ENCODE measurements at regions not wholly inside any gene's neighbourhood (a gene's known extent, or its start where the extent isn't known, plus 50 kb on each side); places are given as distances from the start of the nearest gene placed in this dataset.

- no peak overlapping the region for H3K9ac ChIP-seq (ENCODE audit: low read length)
- no peaks in the 10 kb centered on the region for H3K36me3 ChIP-seq (ENCODE audit: control insufficient read depth, insufficient read depth, low read length)
- H3K9me3 ChIP-seq (ENCODE audit: control insufficient read depth, insufficient read depth, low read depth, low read length): no peaks in the 10 kb centered on the region
- H3K27ac ChIP-seq (ENCODE audit: low read depth, low read length): no peak overlapping the region
- H3K4me1 ChIP-seq (ENCODE audit: control insufficient read depth, insufficient read depth, low read length): no peaks in the 10 kb centered on the region
- no peak overlapping the region for H3K4me3 ChIP-seq (ENCODE audit: low read depth, low read length)
- H3K27me3 ChIP-seq (ENCODE audit: control insufficient read depth, insufficient read depth, low read length): no peaks in the 10 kb centered on the region
Observed at GRCh38 chr7:28348636-28349035, 63.7 kb upstream of the CREB5 start.

DNA sequence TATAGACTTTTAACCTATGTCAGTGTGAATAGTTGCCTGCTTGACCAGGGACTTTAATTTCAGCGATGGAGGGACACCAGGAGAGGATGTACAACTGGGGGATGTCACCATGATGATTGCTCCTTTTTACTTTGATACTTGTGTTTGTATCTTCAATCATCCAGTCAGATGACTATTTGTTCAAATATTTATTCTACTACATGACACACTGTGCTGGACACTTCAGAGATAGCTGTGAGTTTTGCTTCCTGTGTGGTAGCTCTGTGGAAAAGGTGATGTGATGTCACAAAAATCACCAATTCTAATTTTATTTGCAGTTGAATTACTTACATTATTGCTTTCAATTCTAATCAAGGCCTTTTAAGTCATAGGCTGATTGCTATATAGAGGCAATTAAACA is 62.7 kb upstream of the CREB5 start:
- H3K4me3 ChIP-seq (ENCODE audit: low read depth, low read length): no peak overlapping the region
- H3K4me1 ChIP-seq (ENCODE audit: control insufficient read depth, insufficient read depth, low read length): no peaks in the 10 kb centered on the region
- H3K9ac ChIP-seq (ENCODE audit: low read length): no peak overlapping the region
- H3K36me3 ChIP-seq (ENCODE audit: control insufficient read depth, insufficient read depth, low read length): no peaks in the 10 kb centered on the region
- peaks cover 4% of the 10 kb centered on the region; the same call in 1 of the 2 replicates for H3K9me3 ChIP-seq (ENCODE audit: control insufficient read depth, insufficient read depth, low read depth, low read length)
- H3K27me3 ChIP-seq (ENCODE audit: control insufficient read depth, insufficient read depth, low read length): no peaks in the 10 kb centered on the region
- no peak overlapping the region for H3K27ac ChIP-seq (ENCODE audit: low read depth, low read length)

- no peaks in the 10 kb centered on the region for H3K36me3 ChIP-seq (ENCODE audit: control insufficient read depth, insufficient read depth, low read length)
- no peaks in the 10 kb centered on the region for H3K27me3 ChIP-seq (ENCODE audit: control insufficient read depth, insufficient read depth, low read length)
- peaks cover 2% of the 10 kb centered on the region; the same call in 1 of the 2 replicates for H3K4me1 ChIP-seq (ENCODE audit: control insufficient read depth, insufficient read depth, low read length)
- no peak overlapping the region for H3K4me3 ChIP-seq (ENCODE audit: low read depth, low read length)
- H3K9ac ChIP-seq (ENCODE audit: low read length): no peak overlapping the region
- H3K27ac ChIP-seq (ENCODE audit: low read depth, low read length): no peak overlapping the region
- H3K9me3 ChIP-seq (ENCODE audit: control insufficient read depth, insufficient read depth, low read depth, low read length): peaks cover 5% of the 10 kb centered on the region; the same call in 1 of the 2 replicates
Observed at GRCh38 chr7:28350662-28351061, 61.7 kb upstream of the CREB5 start.

DNA sequence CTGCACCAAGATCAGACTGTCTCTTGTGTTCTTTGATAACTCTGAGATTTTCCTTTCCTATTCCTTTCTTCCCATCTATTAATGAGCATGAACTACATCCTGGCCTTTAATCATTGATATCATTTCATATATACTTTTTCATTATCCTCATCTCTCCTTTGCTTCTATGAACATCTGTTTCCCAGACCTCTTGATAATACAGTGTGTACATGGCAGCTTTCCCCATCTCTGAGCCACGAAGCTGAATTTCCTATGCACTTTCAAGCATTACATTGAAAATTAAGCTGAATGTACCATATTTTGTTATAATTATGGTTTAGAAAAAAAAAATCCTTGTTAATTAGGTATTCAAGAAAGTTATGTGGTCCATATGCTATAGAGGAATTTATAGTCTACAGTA is 60.9 kb upstream of the CREB5 start:
- no peaks in the 10 kb centered on the region for H3K36me3 ChIP-seq (ENCODE audit: control insufficient read depth, insufficient read depth, low read length)
- H3K9ac ChIP-seq (ENCODE audit: low read length): no peak overlapping the region
- peaks cover 4% of the 10 kb centered on the region; the same call in 1 of the 2 replicates for H3K4me1 ChIP-seq (ENCODE audit: control insufficient read depth, insufficient read depth, low read length)
- H3K27me3 ChIP-seq (ENCODE audit: control insufficient read depth, insufficient read depth, low read length): no peaks in the 10 kb centered on the region
- H3K27ac ChIP-seq (ENCODE audit: low read depth, low read length): no peak overlapping the region
- H3K4me3 ChIP-seq (ENCODE audit: low read depth, low read length): no peak overlapping the region
- H3K9me3 ChIP-seq (ENCODE audit: control insufficient read depth, insufficient read depth, low read depth, low read length): peaks cover 5% of the 10 kb centered on the region; the same call in 1 of the 2 replicates

DNA sequence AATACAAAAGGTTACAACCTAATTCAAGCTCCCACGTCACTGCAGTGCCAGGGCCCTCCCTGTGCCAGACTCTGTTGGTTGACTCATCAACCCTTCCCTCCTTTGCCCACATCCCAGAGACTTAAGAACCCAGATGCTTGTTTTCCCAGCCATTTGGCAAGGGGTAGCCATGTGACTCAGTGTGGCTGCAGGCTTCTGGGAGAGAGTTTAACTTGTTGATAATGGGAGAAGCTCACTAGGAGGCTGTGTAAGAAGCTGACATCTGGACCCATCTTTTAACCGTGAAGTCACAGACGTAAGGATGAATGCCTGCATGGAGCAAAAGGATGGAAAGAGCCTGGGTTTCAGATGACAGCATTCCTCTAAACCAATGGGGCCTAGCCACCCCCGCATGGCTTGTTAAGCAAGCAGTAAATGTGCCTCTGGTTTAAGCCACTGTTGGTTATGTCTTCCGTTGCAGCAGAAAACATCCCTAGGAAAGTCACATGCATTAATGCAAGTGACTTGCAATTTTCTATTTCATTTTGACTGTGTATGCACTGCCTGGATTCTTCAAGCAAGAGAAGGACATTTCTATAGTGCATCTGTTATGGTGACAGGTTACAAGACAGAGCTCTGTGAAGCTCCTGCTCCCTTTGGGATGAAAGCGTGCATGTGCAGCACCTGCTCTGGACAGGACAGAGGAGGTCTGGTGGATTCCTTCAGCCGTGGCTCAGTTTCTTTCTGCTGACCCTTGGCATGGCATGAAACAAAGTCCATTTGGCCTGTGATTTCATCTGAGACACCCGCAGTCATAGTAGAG is 57.5 kb upstream of the CREB5 start:
- no peaks in the 10 kb centered on the region for H3K27me3 ChIP-seq (ENCODE audit: control insufficient read depth, insufficient read depth, low read length)
- H3K4me1 ChIP-seq (ENCODE audit: control insufficient read depth, insufficient read depth, low read length): peaks cover 22% of the 10 kb centered on the region
- no peak overlapping the region for H3K9ac ChIP-seq (ENCODE audit: low read length)
- H3K36me3 ChIP-seq (ENCODE audit: control insufficient read depth, insufficient read depth, low read length): no peaks in the 10 kb centered on the region
- H3K27ac ChIP-seq (ENCODE audit: low read depth, low read length): no peak overlapping the region
- peaks cover 5% of the 10 kb centered on the region; the same call in 1 of the 2 replicates for H3K9me3 ChIP-seq (ENCODE audit: control insufficient read depth, insufficient read depth, low read depth, low read length)
- no peak overlapping the region for H3K4me3 ChIP-seq (ENCODE audit: low read depth, low read length)

DNA sequence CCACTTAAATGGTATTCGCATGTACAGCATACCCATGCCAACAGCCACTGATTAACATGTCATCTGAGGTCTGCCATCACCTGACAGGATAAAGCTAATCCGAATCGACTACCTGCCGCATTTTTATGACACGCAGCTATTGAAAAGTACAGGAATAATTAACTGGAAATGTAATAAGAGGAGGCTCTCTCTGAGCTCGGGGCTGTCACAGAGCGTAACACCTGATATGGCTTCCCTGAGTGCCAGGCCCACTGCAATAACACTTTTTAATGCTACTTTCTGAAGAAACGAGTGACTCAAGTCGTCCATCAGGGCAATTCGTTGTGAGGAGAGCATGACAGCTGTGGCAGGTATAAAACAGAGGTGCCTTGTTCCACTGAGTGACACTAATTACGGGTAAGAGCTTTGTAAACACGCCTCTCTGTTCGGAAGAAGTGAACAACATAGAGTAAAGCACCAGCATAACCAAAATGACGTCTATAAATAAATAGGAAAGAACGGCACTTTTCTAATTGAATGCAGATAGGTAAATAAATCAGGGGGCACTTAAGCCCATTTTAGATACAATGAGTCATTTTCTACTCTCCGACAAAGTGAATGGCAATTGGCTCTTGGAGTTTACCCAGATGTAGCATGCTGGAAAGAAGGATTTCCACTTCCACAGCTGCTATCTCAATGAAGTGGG is 56.5 kb upstream of the CREB5 start:
- Histone ChIP-seq H3K9me3 (ENCODE audit: control insufficient read depth, insufficient read depth, low read depth, low read length) (peaks cover 5% of the 10 kb centered on the region; the same call in 1 of the 2 replicates), H3K4me3 (ENCODE audit: low read depth, low read length) (no peak overlapping the region), H3K27me3 (ENCODE audit: control insufficient read depth, insufficient read depth, low read length) (no peaks in the 10 kb centered on the region), H3K9ac (ENCODE audit: low read length) (no peak overlapping the region), H3K4me1 (ENCODE audit: control insufficient read depth, insufficient read depth, low read length) (peaks cover 22% of the 10 kb centered on the region), H3K27ac (ENCODE audit: low read depth, low read length) (no peak overlapping the region), H3K36me3 (ENCODE audit: control insufficient read depth, insufficient read depth, low read length) (no peaks in the 10 kb centered on the region)

DNA sequence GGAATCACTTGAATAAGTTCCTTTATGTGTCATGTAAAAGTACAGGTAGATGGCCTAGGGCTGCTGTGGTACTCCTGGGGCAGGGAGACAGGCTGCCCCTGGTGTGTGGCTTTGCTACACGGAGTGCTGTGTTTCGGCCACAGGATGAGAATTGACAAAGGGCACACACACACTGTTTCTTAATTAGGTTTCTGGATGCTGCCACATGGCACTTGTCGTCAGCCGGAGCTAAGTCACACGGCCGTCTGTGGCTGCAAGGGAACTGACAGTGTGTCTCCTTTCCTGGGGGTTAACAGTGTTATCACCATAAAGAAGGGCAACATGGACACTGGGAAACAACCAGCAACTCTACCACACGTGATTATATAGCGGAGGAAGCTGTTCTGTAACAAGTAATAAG is 55.7 kb upstream of the CREB5 start:
- no peaks in the 10 kb centered on the region for H3K27me3 ChIP-seq (ENCODE audit: control insufficient read depth, insufficient read depth, low read length)
- no peak overlapping the region for H3K9ac ChIP-seq (ENCODE audit: low read length)
- no peak overlapping the region for H3K27ac ChIP-seq (ENCODE audit: low read depth, low read length)
- peaks cover 29% of the 10 kb centered on the region for H3K4me1 ChIP-seq (ENCODE audit: control insufficient read depth, insufficient read depth, low read length)
- no peaks in the 10 kb centered on the region for H3K36me3 ChIP-seq (ENCODE audit: control insufficient read depth, insufficient read depth, low read length)
- H3K9me3 ChIP-seq (ENCODE audit: control insufficient read depth, insufficient read depth, low read depth, low read length): peaks cover 5% of the 10 kb centered on the region; the same call in 1 of the 2 replicates
- no peak overlapping the region for H3K4me3 ChIP-seq (ENCODE audit: low read depth, low read length)

- no peaks in the 10 kb centered on the region for H3K36me3 ChIP-seq (ENCODE audit: control insufficient read depth, insufficient read depth, low read length)
- H3K27me3 ChIP-seq (ENCODE audit: control insufficient read depth, insufficient read depth, low read length): no peaks in the 10 kb centered on the region
- no peak overlapping the region for H3K4me3 ChIP-seq (ENCODE audit: low read depth, low read length)
- H3K27ac ChIP-seq (ENCODE audit: low read depth, low read length): peak overlapping the region; percentile 64; the same call in 1 of the 2 replicates
- no peak overlapping the region for H3K9ac ChIP-seq (ENCODE audit: low read length)
- H3K4me1 ChIP-seq (ENCODE audit: control insufficient read depth, insufficient read depth, low read length): peaks cover 31% of the 10 kb centered on the region
- H3K9me3 ChIP-seq (ENCODE audit: control insufficient read depth, insufficient read depth, low read depth, low read length): peaks cover 5% of the 10 kb centered on the region; the same call in 1 of the 2 replicates
Observed at GRCh38 chr7:28358423-28358868, 53.9 kb upstream of the CREB5 start.

DNA sequence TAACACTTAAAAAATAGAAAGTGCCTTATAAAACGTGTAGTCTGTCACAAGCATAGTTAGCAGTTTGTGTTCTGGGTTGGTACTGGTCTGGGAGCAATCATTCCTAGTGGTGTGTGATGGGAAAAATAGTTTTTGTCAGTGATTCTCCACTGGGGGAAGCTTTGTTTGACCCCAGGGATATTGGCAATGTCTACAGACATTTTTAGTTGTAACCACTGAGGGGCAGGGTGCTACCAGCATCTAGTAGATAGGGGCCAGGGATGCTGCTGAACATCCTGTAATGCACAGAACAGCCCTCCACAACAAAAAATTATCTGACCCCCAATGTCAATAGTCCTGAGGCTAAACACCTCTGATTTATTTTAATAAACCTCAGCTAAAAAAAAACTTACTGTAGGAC is 51.6 kb upstream of the CREB5 start:
- H3K27me3 ChIP-seq (ENCODE audit: control insufficient read depth, insufficient read depth, low read length): no peaks in the 10 kb centered on the region
- no peak overlapping the region for H3K27ac ChIP-seq (ENCODE audit: low read depth, low read length)
- no peak overlapping the region for H3K4me3 ChIP-seq (ENCODE audit: low read depth, low read length)
- H3K4me1 ChIP-seq (ENCODE audit: control insufficient read depth, insufficient read depth, low read length): peaks cover 28% of the 10 kb centered on the region
- no peaks in the 10 kb centered on the region for H3K36me3 ChIP-seq (ENCODE audit: control insufficient read depth, insufficient read depth, low read length)
- H3K9me3 ChIP-seq (ENCODE audit: control insufficient read depth, insufficient read depth, low read depth, low read length): 0 out of 2 replicates have a peak, but pooled peaks cover 5% of the 10 kb centered on the region
- no peak overlapping the region for H3K9ac ChIP-seq (ENCODE audit: low read length)

GRCh38 chr7:28361551-28361950 is 50.8 kb upstream of the CREB5 start:
- no peaks in the 10 kb centered on the region for H3K36me3 ChIP-seq (ENCODE audit: control insufficient read depth, insufficient read depth, low read length)
- H3K27ac ChIP-seq (ENCODE audit: low read depth, low read length): 0 out of 2 replicates have a peak overlapping the region, but pooled peaks have one; percentile 10
- no peak overlapping the region for H3K4me3 ChIP-seq (ENCODE audit: low read depth, low read length)
- H3K27me3 ChIP-seq (ENCODE audit: control insufficient read depth, insufficient read depth, low read length): no peaks in the 10 kb centered on the region
- H3K9ac ChIP-seq (ENCODE audit: low read length): no peak overlapping the region
- H3K4me1 ChIP-seq (ENCODE audit: control insufficient read depth, insufficient read depth, low read length): peaks cover 27% of the 10 kb centered on the region
- 0 out of 2 replicates have a peak, but pooled peaks cover 5% of the 10 kb centered on the region for H3K9me3 ChIP-seq (ENCODE audit: control insufficient read depth, insufficient read depth, low read depth, low read length)

DNA sequence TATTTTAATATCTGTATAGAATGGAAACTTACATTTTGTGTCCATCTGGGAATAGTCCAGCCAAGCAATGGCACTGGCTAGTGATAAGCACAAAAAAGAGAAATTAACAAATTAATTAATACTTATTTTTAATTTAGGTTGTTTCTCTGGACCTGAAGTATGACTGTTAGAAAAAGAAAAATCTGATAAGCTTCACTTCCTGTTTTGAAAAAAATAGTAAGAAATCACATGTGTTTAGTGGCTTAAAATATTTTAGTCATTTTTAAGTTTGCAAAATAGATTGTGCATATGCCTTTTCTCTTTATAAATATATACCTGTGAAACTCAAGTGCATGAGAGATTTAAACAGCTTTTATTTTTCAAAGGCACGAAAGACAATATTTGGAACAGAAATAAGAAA is 50.1 kb upstream of the CREB5 start:
- Histone ChIP-seq H3K27ac (ENCODE audit: low read depth, low read length) (no peak overlapping the region), H3K9me3 (ENCODE audit: control insufficient read depth, insufficient read depth, low read depth, low read length) (0 out of 2 replicates have a peak, but pooled peaks cover 5% of the 10 kb centered on the region), H3K36me3 (ENCODE audit: control insufficient read depth, insufficient read depth, low read length) (no peaks in the 10 kb centered on the region), H3K4me3 (ENCODE audit: low read depth, low read length) (no peak overlapping the region), H3K4me1 (ENCODE audit: control insufficient read depth, insufficient read depth, low read length) (peaks cover 21% of the 10 kb centered on the region), H3K9ac (ENCODE audit: low read length) (no peak overlapping the region), H3K27me3 (ENCODE audit: control insufficient read depth, insufficient read depth, low read length) (no peaks in the 10 kb centered on the region)
